ENCODE measurements at regions not wholly inside any gene's neighbourhood (a gene's known extent, or its start where the extent isn't known, plus 50 kb on each side); places are given as distances from the start of the nearest gene placed in this dataset.

GRCh38 chr6:170209354-170210025 lies 81.4 kb downstream of the DLL1 start:
- H3K79me2 ChIP-seq (ENCODE audit: control insufficient read depth, insufficient read depth, low read length) = no peaks in the 10 kb centered on the region

DNA sequence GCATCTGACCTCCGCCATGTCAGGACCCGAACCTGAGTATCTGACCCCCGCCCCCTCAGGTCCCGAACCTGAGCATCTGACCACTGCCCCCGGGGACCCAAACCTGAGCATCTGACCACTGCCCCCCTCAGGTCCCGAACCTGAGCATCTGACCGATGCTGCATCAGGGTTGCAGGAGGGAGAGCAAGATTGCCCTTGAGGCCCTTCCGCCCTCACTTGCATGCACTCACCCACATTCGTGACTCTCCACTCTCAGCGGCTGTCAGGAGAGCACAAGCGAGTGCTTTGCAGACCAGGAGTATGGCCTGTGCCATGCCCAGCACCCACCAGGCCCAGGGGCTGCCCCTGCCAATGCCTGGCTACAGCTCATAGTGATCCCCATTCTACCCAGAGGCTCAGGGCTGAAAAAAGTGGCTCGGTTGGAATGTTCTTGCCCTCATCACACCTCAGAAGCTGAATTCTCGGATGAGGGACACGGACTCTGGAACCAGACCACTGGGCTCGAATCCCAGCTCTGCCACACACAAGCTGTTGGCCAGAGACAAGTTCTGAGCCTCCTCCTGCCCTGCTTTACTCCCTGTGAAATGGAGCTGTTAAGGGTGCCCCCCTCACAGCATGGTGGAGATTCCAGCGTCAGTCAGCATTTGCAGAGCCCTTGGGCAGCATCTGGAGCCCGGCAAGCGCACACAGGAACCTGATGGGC lies 82.1 kb downstream of the DLL1 start:
- dilution Hi-C loops (cut with MboI; ENCODE audit: extremely low pct_ligation_motif_present, low sequenced_read_pairs) = no loop called here
- no peaks in the 10 kb centered on the region for H3K9me3 ChIP-seq (replicated peaks; ENCODE audit: control insufficient read depth, insufficient read depth, low read length)
- H3K9me1 ChIP-seq (replicated peaks; ENCODE audit: control insufficient read depth, extremely low read depth, insufficient read depth, low read length) = no peaks in the 10 kb centered on the region
- no peak for TF ChIP-seq CTCF (IDR thresholded peaks at IDR 0.05; ENCODE audit: extremely low read depth in 1 of 2, insufficient read depth in 1 of 2, low read depth in 1 of 2, low read length in 2 of 2)
- no peak for TF ChIP-seq MYC (IDR thresholded peaks at IDR 0.05; ENCODE audit: low read depth, low read length)
- TF ChIP-seq FOS (IDR thresholded peaks at IDR 0.05; ENCODE audit: borderline replicate concordance, insufficient read depth, low read length) = no peak
- TF ChIP-seq POLR2AphosphoS5 (IDR thresholded peaks at IDR 0.05; ENCODE audit: insufficient read depth, low read depth, low read length) = no peak
- no peak for TF ChIP-seq POLR2A (IDR thresholded peaks at IDR 0.05; ENCODE audit: low read depth, low read length)
- no peak for TF ChIP-seq GATA2 (IDR thresholded peaks at IDR 0.05; ENCODE audit: insufficient read depth, insufficient read length, low read depth, low read length)
- no peak for TF ChIP-seq EZH2 (IDR thresholded peaks at IDR 0.05; ENCODE audit: borderline replicate concordance, low read depth, low read length, severe bottlenecking)
- no peak for TF ChIP-seq JUN (IDR thresholded peaks at IDR 0.05; ENCODE audit: borderline replicate concordance, insufficient read depth, insufficient read length, low read depth)
- TF ChIP-seq, protein P1, sequence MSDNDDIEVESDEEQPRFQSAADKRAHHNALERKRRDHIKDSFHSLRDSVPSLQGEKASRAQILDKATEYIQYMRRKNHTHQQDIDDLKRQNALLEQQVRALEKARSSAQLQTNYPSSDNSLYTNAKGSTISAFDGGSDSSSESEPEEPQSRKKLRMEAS (IDR thresholded peaks at IDR 0.05; ENCODE audit: insufficient read depth, insufficient read length) = no peak
- H3K4me3 ChIP-seq (replicated peaks in 1 of 3; ENCODE audit: insufficient read depth in 1 of 3, low read depth in 1 of 3, low read length in 3 of 3) = no peak overlapping the region
- no peak overlapping the region for H3K4me2 ChIP-seq (ENCODE audit: insufficient read depth, low read length)
- no peak for FAIRE-seq
- no peak overlapping the region for H3K9ac ChIP-seq (replicated peaks; ENCODE audit: extremely low read depth, insufficient read depth, low read length)
- no peaks in the 10 kb centered on the region for H4K20me1 ChIP-seq (replicated peaks; ENCODE audit: control insufficient read depth, extremely low read depth, insufficient read depth, low read length)
- no peak for DNase-seq (ENCODE audit: low read depth, low spot score)
- no peak overlapping the region for H2AFZ ChIP-seq (ENCODE audit: low read depth, low read length)
- no peak overlapping the region for H3K27ac ChIP-seq (ENCODE audit: insufficient read depth, low read depth, low read length)
- no peaks in the 10 kb centered on the region for H3K4me1 ChIP-seq (ENCODE audit: control insufficient read depth, extremely low read depth, insufficient read depth, low read length)
- intact Hi-C loops (cut with micrococcal nuclease) = no loop called here
- no peaks in the 10 kb centered on the region for H3K36me3 ChIP-seq (ENCODE audit: control insufficient read depth in 2 of 2, extremely low read depth in 1 of 2, insufficient read depth in 2 of 2, low read length in 2 of 2)
- no TSS peak for BruUV-seq (replicated peaks)
- ChIA-PET CTCF (no interaction called here), POLR2A (no interaction called here)
- H3K27me3 ChIP-seq (ENCODE audit: control insufficient read depth in 2 of 2, insufficient read depth in 2 of 2, low read length in 2 of 2) = no peaks in the 10 kb centered on the region
- no peaks in the 10 kb centered on the region for H3K79me2 ChIP-seq (ENCODE audit: control insufficient read depth, insufficient read depth, low read length)

More at GRCh38 chr6:170209354-170210025, 81.4 kb downstream of the DLL1 start:
- ChIA-PET POLR2A (no interaction called here), CTCF (no interaction called here)
- Histone ChIP-seq H3K4me2 (ENCODE audit: insufficient read depth, low read length) (no peak overlapping the region), H3K9me1 (replicated peaks; ENCODE audit: control insufficient read depth, extremely low read depth, insufficient read depth, low read length) (no peaks in the 10 kb centered on the region), H3K27me3 (ENCODE audit: control insufficient read depth in 2 of 2, insufficient read depth in 2 of 2, low read length in 2 of 2) (no peaks in the 10 kb centered on the region), H3K27ac (ENCODE audit: insufficient read depth, low read depth, low read length) (no peak overlapping the region), H3K4me1 (ENCODE audit: control insufficient read depth, extremely low read depth, insufficient read depth, low read length) (no peaks in the 10 kb centered on the region), H3K9me3 (replicated peaks; ENCODE audit: control insufficient read depth, insufficient read depth, low read length) (no peaks in the 10 kb centered on the region), H2AFZ (ENCODE audit: low read depth, low read length) (no peak overlapping the region), H3K9ac (replicated peaks; ENCODE audit: extremely low read depth, insufficient read depth, low read length) (no peak overlapping the region), H3K36me3 (ENCODE audit: control insufficient read depth in 2 of 2, extremely low read depth in 1 of 2, insufficient read depth in 2 of 2, low read length in 2 of 2) (no peaks in the 10 kb centered on the region), H3K4me3 (replicated peaks in 1 of 3; ENCODE audit: insufficient read depth in 1 of 3, low read depth in 1 of 3, low read length in 3 of 3) (no peak overlapping the region), H4K20me1 (replicated peaks; ENCODE audit: control insufficient read depth, extremely low read depth, insufficient read depth, low read length) (no peaks in the 10 kb centered on the region)
- DNase-seq (ENCODE audit: low read depth, low spot score) = no peak
- dilution Hi-C loops (cut with MboI; ENCODE audit: extremely low pct_ligation_motif_present, low sequenced_read_pairs) (no loop called here), intact Hi-C loops (cut with micrococcal nuclease) (no loop called here)
- FAIRE-seq = no peak
- no TSS peak for BruUV-seq (replicated peaks)
- TF ChIP-seq FOS (IDR thresholded peaks at IDR 0.05; ENCODE audit: borderline replicate concordance, insufficient read depth, low read length) = no peak
- no peak for TF ChIP-seq EZH2 (IDR thresholded peaks at IDR 0.05; ENCODE audit: borderline replicate concordance, low read depth, low read length, severe bottlenecking)
- no peak for TF ChIP-seq GATA2 (IDR thresholded peaks at IDR 0.05; ENCODE audit: insufficient read depth, insufficient read length, low read depth, low read length)
- TF ChIP-seq JUN (IDR thresholded peaks at IDR 0.05; ENCODE audit: borderline replicate concordance, insufficient read depth, insufficient read length, low read depth) = no peak
- TF ChIP-seq, protein P1 (IDR thresholded peaks at IDR 0.05; ENCODE audit: insufficient read depth, insufficient read length) = no peak
- TF ChIP-seq MYC (IDR thresholded peaks at IDR 0.05; ENCODE audit: low read depth, low read length) = no peak
